Testis (tissue), 2 donors: ENCODE measurements at regions not wholly inside any gene's neighbourhood (a gene's known extent, or its start where the extent isn't known, plus 50 kb on each side); places are given as distances from the start of the nearest gene placed in this dataset.

Experiments
- POLR2A ChIP-seq: fragments of 450-650 bp; IDR thresholded peaks from one replicate; pipeline ENCODE4 v1.6.1; 2017; ENCODE audit warnings: antibody characterized with exemption, mild to moderate bottlenecking, moderate library complexity
- TF ChIP-seq, protein P1 (sequence below), 3 experiments: fragments of 450-650 bp in 2 of 3; fragments of 200-600 bp in 1 of 3; sonication (generic) in 1 of 3; IDR thresholded peaks; one replicate each; pipeline ENCODE4 v1.5.1; 2016 to 2019; ENCODE audit warnings: antibody characterized with exemption in 3 of 3, mild to moderate bottlenecking in 2 of 3, moderate library complexity in 1 of 3

DNA sequence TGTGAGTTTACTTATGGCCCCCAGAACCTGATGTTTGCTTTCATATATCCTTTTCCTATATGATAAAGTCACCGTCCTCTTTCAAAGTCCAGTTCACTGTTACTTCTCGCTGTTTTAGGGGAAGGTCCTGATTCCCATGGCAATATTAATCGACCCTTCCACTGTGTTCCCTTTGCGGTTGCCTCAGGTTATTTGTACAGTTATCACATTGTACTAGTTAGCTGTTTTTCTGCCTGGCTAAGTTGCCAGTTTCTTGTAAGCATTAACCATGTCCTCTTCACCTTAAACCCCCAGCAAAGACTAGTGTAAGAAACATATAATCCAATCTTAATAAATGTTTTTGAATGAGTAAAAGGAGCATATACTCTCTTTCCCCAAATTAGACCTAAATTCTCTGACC is 115.0 kb upstream of the PPFIA2 start:
- TF ChIP-seq, protein P1, sequence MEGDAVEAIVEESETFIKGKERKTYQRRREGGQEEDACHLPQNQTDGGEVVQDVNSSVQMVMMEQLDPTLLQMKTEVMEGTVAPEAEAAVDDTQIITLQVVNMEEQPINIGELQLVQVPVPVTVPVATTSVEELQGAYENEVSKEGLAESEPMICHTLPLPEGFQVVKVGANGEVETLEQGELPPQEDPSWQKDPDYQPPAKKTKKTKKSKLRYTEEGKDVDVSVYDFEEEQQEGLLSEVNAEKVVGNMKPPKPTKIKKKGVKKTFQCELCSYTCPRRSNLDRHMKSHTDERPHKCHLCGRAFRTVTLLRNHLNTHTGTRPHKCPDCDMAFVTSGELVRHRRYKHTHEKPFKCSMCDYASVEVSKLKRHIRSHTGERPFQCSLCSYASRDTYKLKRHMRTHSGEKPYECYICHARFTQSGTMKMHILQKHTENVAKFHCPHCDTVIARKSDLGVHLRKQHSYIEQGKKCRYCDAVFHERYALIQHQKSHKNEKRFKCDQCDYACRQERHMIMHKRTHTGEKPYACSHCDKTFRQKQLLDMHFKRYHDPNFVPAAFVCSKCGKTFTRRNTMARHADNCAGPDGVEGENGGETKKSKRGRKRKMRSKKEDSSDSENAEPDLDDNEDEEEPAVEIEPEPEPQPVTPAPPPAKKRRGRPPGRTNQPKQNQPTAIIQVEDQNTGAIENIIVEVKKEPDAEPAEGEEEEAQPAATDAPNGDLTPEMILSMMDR (IDR thresholded peaks at IDR 0.05): no peak
- no peak for TF ChIP-seq POLR2A
